H1 (cell line): ENCODE measurements at regions not wholly inside any gene's neighbourhood (a gene's known extent, or its start where the extent isn't known, plus 50 kb on each side); places are given as distances from the start of the nearest gene placed in this dataset.

ENCODE experiments used
- CTCF ChIA-PET: fragments of 300-600 bp; sonication (Branson Sonifier 250); formaldehyde crosslinking; loops from one replicate; lab custom pipeline; 2021; ENCODE audit not compliant: partially characterized antibody; lab: Charles Lee
- POLR2A ChIA-PET: fragments of 300-600 bp; sonication (Branson Sonifier 250); formaldehyde crosslinking; loops from one replicate; lab custom pipeline; 2021; ENCODE audit warnings: inconsistent platforms; ENCODE audit not compliant: partially characterized antibody; lab: Charles Lee
- DNase-seq, 2 experiments: peaks; one replicate each; pipeline versions ENCODE4 v3.0.0 to v3.0.0-alpha.2; 2010 to 2022; ENCODE audit warnings: low spot score in 2 of 2, low read depth in 1 of 2, mixed read lengths in 1 of 2
- FAIRE-seq: peaks from 2 replicates; lab custom pipeline; 2011; peaks lifted over from hg19 to GRCh38; lab: Jason Lieb, UNC
- H2AFZ ChIP-seq: 2 replicates; pipeline ENCODE4 v1.8.1; 2012; ENCODE audit warnings: low read length, inconsistent platforms
- H2AK5ac ChIP-seq: 2 replicates; pipeline ENCODE4 v1.6.1; 2013; ENCODE audit warnings: low read depth, low read length
- H2BK120ac ChIP-seq: replicated peaks from 2 replicates; pipeline ENCODE3; 2013; ENCODE audit warnings: low read depth, low read length, inconsistent platforms
- H2BK12ac ChIP-seq: 2 replicates; pipeline ENCODE4 v1.6.1; 2013; ENCODE audit warnings: low read depth, low read length
- H2BK15ac ChIP-seq: 2 replicates; pipeline ENCODE4 v1.6.1; 2013; ENCODE audit warnings: low read length
- H2BK20ac ChIP-seq: 2 replicates; pipeline ENCODE4 v1.6.1; 2013; ENCODE audit warnings: low read length
- H2BK5ac ChIP-seq: 2 replicates; pipeline ENCODE4 v1.6.1; 2013; ENCODE audit warnings: low read depth, low read length
- H3K14ac ChIP-seq: 2 replicates; pipeline ENCODE4 v1.6.1; 2013; ENCODE audit warnings: inconsistent platforms; ENCODE audit not compliant: insufficient read length
- H3K18ac ChIP-seq: 2 replicates; pipeline ENCODE4 v1.6.1; 2013; ENCODE audit warnings: low read length; ENCODE audit errors: extremely low read depth
- H3K23ac ChIP-seq: 2 replicates; pipeline ENCODE4 v1.6.1; 2013; ENCODE audit warnings: inconsistent platforms; ENCODE audit not compliant: insufficient read length
- H3K23me2 ChIP-seq: 2 replicates; pipeline ENCODE4 v1.6.1; 2013; ENCODE audit warnings: low read depth, low read length
- H3K27ac ChIP-seq: 2 replicates; pipeline ENCODE4 v1.6.1; 2011; ENCODE audit warnings: low read depth, low read length, inconsistent platforms
- H3K27me3 ChIP-seq, 4 experiments: replicated peaks in 1 of 4; 1 replicate in 1 of 4; 2 replicates in 3 of 4; pipeline versions ENCODE4 v1.6.1 to v1.8.1; 2011 to 2013; ENCODE audit warnings: low read length in 3 of 4, mild to moderate bottlenecking in 3 of 4, inconsistent platforms in 2 of 4, mixed read lengths in 2 of 4, moderate library complexity in 1 of 4; ENCODE audit not compliant: control insufficient read depth in 3 of 4, insufficient read depth in 3 of 4; ENCODE audit errors: extremely low read depth in 1 of 4
- H3K36me3 ChIP-seq, 4 experiments: 2 replicates each; pipeline versions ENCODE4 v1.6.1 to v1.8.1; 2011 to 2013; ENCODE audit warnings: mild to moderate bottlenecking in 4 of 4, low read length in 3 of 4, moderate library complexity in 2 of 4, control low read depth in 1 of 4, inconsistent platforms in 1 of 4; ENCODE audit not compliant: insufficient read depth in 4 of 4, control insufficient read depth in 2 of 4
- H3K4ac ChIP-seq: replicated peaks from 2 replicates; pipeline ENCODE3; 2013; ENCODE audit warnings: low read length, low read depth, mixed read lengths, inconsistent platforms; ENCODE audit not compliant: insufficient read length
- H3K4me1 ChIP-seq, 4 experiments: replicated peaks in 1 of 4; 1 replicate in 1 of 4; 2 replicates in 3 of 4; pipeline versions ENCODE4 v1.6.1 to v1.8.1; 2011 to 2013; ENCODE audit warnings: low read length in 3 of 4, inconsistent platforms in 2 of 4, mixed read lengths in 1 of 4; ENCODE audit not compliant: insufficient read depth in 4 of 4, control insufficient read depth in 3 of 4
- H3K4me2 ChIP-seq, 2 experiments: 2 replicates each; pipeline versions ENCODE4 v1.6.1 to v1.8.1; 2011 to 2013; ENCODE audit warnings: low read depth in 2 of 2, low read length in 2 of 2, control low read depth in 1 of 2, inconsistent platforms in 1 of 2, mild to moderate bottlenecking in 1 of 2; ENCODE audit not compliant: insufficient read depth in 1 of 2
- H3K4me3 ChIP-seq, 4 experiments: fragments of 200-600, 300-600 bp in 1 of 4; sonication (generic), shearing (Covaris generic), sonication (Bioruptor Twin) in 1 of 4; 2 replicates each; pipeline versions ENCODE4 v1.5.1 to v1.8.1; 2011 to 2016; ENCODE audit warnings: low read length in 4 of 4, low read depth in 3 of 4, control low read depth in 2 of 4, inconsistent platforms in 2 of 4, mild to moderate bottlenecking in 2 of 4, mixed read lengths in 1 of 4, moderate library complexity in 1 of 4; ENCODE audit not compliant: insufficient read depth in 2 of 4; ENCODE audit errors: extremely low read depth in 1 of 4
- H3K56ac ChIP-seq: replicated peaks from 2 replicates; pipeline ENCODE3; 2013; ENCODE audit warnings: low read depth, mild to moderate bottlenecking, mixed read lengths, low read length, inconsistent platforms; ENCODE audit not compliant: insufficient read length
- H3K79me1 ChIP-seq: 2 replicates; pipeline ENCODE4 v1.6.1; 2013; ENCODE audit warnings: low read depth, low read length, control low read depth
- H3K79me2 ChIP-seq, 2 experiments: 2 replicates each; pipeline versions ENCODE4 v1.6.1 to v1.8.1; 2012 to 2013; ENCODE audit warnings: low read length in 2 of 2, mild to moderate bottlenecking in 2 of 2, inconsistent platforms in 1 of 2; ENCODE audit not compliant: insufficient read depth in 2 of 2, control insufficient read depth in 1 of 2
- H3K9ac ChIP-seq, 4 experiments: replicated peaks in 1 of 4; 1 replicate in 1 of 4; 2 replicates in 3 of 4; pipeline versions ENCODE4 v1.6.1 to v1.8.1; 2011 to 2013; ENCODE audit warnings: low read depth in 3 of 4, low read length in 3 of 4, control low read depth in 2 of 4, mild to moderate bottlenecking in 2 of 4, moderate library complexity in 2 of 4, inconsistent platforms in 1 of 4; ENCODE audit errors: extremely low read depth in 1 of 4
- H3K9me3 ChIP-seq, 2 experiments: 2 replicates each; pipeline versions ENCODE4 v1.6.1 to v1.8.1; 2012 to 2013; ENCODE audit warnings: mild to moderate bottlenecking in 2 of 2, moderate library complexity in 2 of 2, control low read depth in 1 of 2, inconsistent platforms in 1 of 2, low read depth in 1 of 2, low read length in 1 of 2, mixed read lengths in 1 of 2; ENCODE audit not compliant: insufficient read depth in 2 of 2
- H4K20me1 ChIP-seq, 2 experiments: replicated peaks in 1 of 2; 2 replicates each; pipeline versions ENCODE3 to v1.8.1; 2011 to 2013; ENCODE audit warnings: inconsistent platforms in 2 of 2, low read length in 2 of 2, mild to moderate bottlenecking in 1 of 2; ENCODE audit not compliant: insufficient read depth in 2 of 2, control insufficient read depth in 1 of 2
- H4K5ac ChIP-seq: 2 replicates; pipeline ENCODE4 v1.6.1; 2013; ENCODE audit warnings: low read length, low read depth, mixed read lengths, inconsistent platforms; ENCODE audit not compliant: insufficient read length
- H4K8ac ChIP-seq: 2 replicates; pipeline ENCODE4 v1.8.0; 2013; ENCODE audit warnings: mild to moderate bottlenecking, moderate library complexity, low read length, inconsistent platforms; ENCODE audit not compliant: insufficient read depth; ENCODE audit errors: extremely low read depth
- H4K91ac ChIP-seq: replicated peaks from 2 replicates; pipeline ENCODE3; 2013; ENCODE audit warnings: low read length, mixed read lengths, inconsistent platforms; ENCODE audit not compliant: insufficient read length
- EGR1 ChIP-seq: IDR thresholded peaks from 2 replicates; pipeline ENCODE4 v1.6.1; 2011; ENCODE audit warnings: low read depth, low read length, borderline replicate concordance
- WGBS, 2 experiments: shearing (Covaris generic) in 1 of 2; methylation state at CpG; one replicate each; pipeline versions ENCODE4 v1.1.6 to v1.1.7; 2013 to 2015; ENCODE audit warnings: low lambda C conversion rate in 2 of 2, mixed read lengths in 2 of 2, inconsistent platforms in 1 of 2, low coverage in 1 of 2, missing lambda C conversion rate in 1 of 2; ENCODE audit not compliant: insufficient replicate concordance in 2 of 2, insufficient coverage in 1 of 2, insufficient read length in 1 of 2; ENCODE audit errors: extremely low coverage in 1 of 2, missing lambda C conversion rate in 1 of 2; 5-methylcytosine and 5-hydroxymethylcytosine counted together

GRCh38 chr5:163381832-163382231, 55.6 kb upstream of the CCNG1 start:
- Histone ChIP-seq H3K79me2 (no peaks in the 10 kb centered on the region), H4K8ac (no peak overlapping the region), H4K20me1 (no peaks in the 10 kb centered on the region), H3K23me2 (no peaks in the 10 kb centered on the region), H3K56ac (no peak overlapping the region), H3K36me3 (no peaks in the 10 kb centered on the region), H4K91ac (no peak overlapping the region), H3K27me3 (no peaks in the 10 kb centered on the region), H2BK120ac (no peak overlapping the region), H2BK15ac (no peak overlapping the region), H3K4me3 (no peak overlapping the region), H3K27ac (no peak overlapping the region), H2BK5ac (no peak overlapping the region), H2AK5ac (no peak overlapping the region), H2BK12ac (no peak overlapping the region), H3K18ac (no peak overlapping the region), H3K4me2 (no peak overlapping the region), H3K9me3 (no peaks in the 10 kb centered on the region), H3K14ac (no peak overlapping the region), H3K4me1 (peaks cover 0 to 18% (median 5%) of the 10 kb centered on the region in 4 experiments; a peak in 4 of 7 replicates), H3K9ac (no peak overlapping the region), H3K4ac (no peak overlapping the region), H3K23ac (no peak overlapping the region), H2BK20ac (no peak overlapping the region), H3K79me1 (no peaks in the 10 kb centered on the region), H4K5ac (no peak overlapping the region), H2AFZ (no peak overlapping the region)
- no peak for TF ChIP-seq EGR1
- no peak for FAIRE-seq
- no peak for DNase-seq
- ChIA-PET CTCF (interaction anchor here (1.0 kb wide), 1 partner anchor 18 kb away, joined by 3 read pairs; no protein-coding TSS in a partner anchor), POLR2A (no interaction called here)
- WGBS, 2 experiments: 92% methylated on average over 3 of the region's 3 CpGs; no CpG with 5 or more reads in 1 of the 2 experiments
